ENCODE measurements at regions not wholly inside any gene's neighbourhood (a gene's known extent, or its start where the extent isn't known, plus 50 kb on each side); places are given as distances from the start of the nearest gene placed in this dataset.
"Not testable (repeated sequence)": the region's sequence is repeated elsewhere in the genome, so short reads cannot be mapped to it uniquely, and the experiment has no call there.

GRCh38 chr20:53738039-53738944, 144.7 kb upstream of the ZNF217 start:
- peak; percentile 79 for DNase-seq

GRCh38 chr20:53737396-53738038, 143.9 kb upstream of the ZNF217 start:
- DNase-seq: no peak

GRCh38 chr20:53736757-53737395, 143.2 kb upstream of the ZNF217 start:
- no peak for DNase-seq

- no peak for DNase-seq
Observed at GRCh38 chr20:53736122-53736756, 142.6 kb upstream of the ZNF217 start.

GRCh38 chr20:53735536-53736050, 142.0 kb upstream of the ZNF217 start:
- DNase-seq: peak; percentile 21

GRCh38 chr20:53734006-53734688, 140.5 kb upstream of the ZNF217 start:
- DNase-seq: no peak

GRCh38 chr20:53731595-53731994, 138.0 kb upstream of the ZNF217 start:
- DNase-seq: no peak

GRCh38 chr20:53728359-53728758, 134.7 kb upstream of the ZNF217 start:
- DNase-seq: no peak

GRCh38 chr20:53727239-53727638, 133.6 kb upstream of the ZNF217 start:
- not testable (repeated sequence) for DNase-seq

- DNase-seq: no peak
Observed at GRCh38 chr20:53725575-53725970, 131.9 kb upstream of the ZNF217 start.

GRCh38 chr20:53723621-53724020, 130.0 kb upstream of the ZNF217 start:
- DNase-seq: no peak

- no peak for DNase-seq
Observed at GRCh38 chr20:53723045-53723444, 129.4 kb upstream of the ZNF217 start.

- no peak for DNase-seq
Observed at GRCh38 chr20:53722515-53723036, 128.9 kb upstream of the ZNF217 start.

GRCh38 chr20:53721445-53721963, 127.9 kb upstream of the ZNF217 start:
- DNase-seq: not testable (repeated sequence)

GRCh38 chr20:53719171-53719803, 125.6 kb upstream of the ZNF217 start:
- DNase-seq: not testable (repeated sequence)

GRCh38 chr20:53718142-53719021, 124.7 kb upstream of the ZNF217 start:
- DNase-seq: no peak

GRCh38 chr20:53716395-53716794, 122.8 kb upstream of the ZNF217 start:
- DNase-seq: no peak

GRCh38 chr20:53714524-53714923, 120.9 kb upstream of the ZNF217 start:
- no peak for DNase-seq

- no peak for DNase-seq
Observed at GRCh38 chr20:53713328-53714056, 119.9 kb upstream of the ZNF217 start.

Data from DMS53 (cell line).